DND-41 (cell line): ENCODE measurements at regions not wholly inside any gene's neighbourhood (a gene's known extent, or its start where the extent isn't known, plus 50 kb on each side); places are given as distances from the start of the nearest gene placed in this dataset.
A peak's percentile ranks its signal among the peaks of the same experiment; 100 is the strongest.

Experiments
- ATAC-seq: fragments of 200-7000 bp; cut with Tn5 transposase; 3 replicates; pipeline ENCODE4 v1.9.1; 2021; ENCODE audit warnings: low read depth; ENCODE audit not compliant: insufficient read depth
- DNase-seq: peaks from one replicate; pipeline ENCODE4 v3.0.0-alpha.2; 2020
- H2AFZ ChIP-seq: 2 replicates; pipeline ENCODE4 v1.6.0; 2012; ENCODE audit warnings: low read depth, low read length
- H3K27ac ChIP-seq: 2 replicates; pipeline ENCODE4 v1.5.1; 2012; ENCODE audit warnings: low read length, inconsistent platforms
- H3K27me3 ChIP-seq: fragments of 200-600 bp; sonication (generic); 2 replicates; pipeline ENCODE4 v1.6.0; 2012; ENCODE audit warnings: low read length, mild to moderate bottlenecking, inconsistent platforms; ENCODE audit not compliant: insufficient read depth, poor library complexity
- H3K36me3 ChIP-seq: 2 replicates; pipeline ENCODE4 v1.5.1; 2012; ENCODE audit warnings: low read length, inconsistent platforms; ENCODE audit not compliant: insufficient read depth
- H3K4me1 ChIP-seq: 2 replicates; pipeline ENCODE4 v1.5.1; 2012; ENCODE audit warnings: mild to moderate bottlenecking, low read length; ENCODE audit not compliant: insufficient read depth
- H3K4me2 ChIP-seq: 2 replicates; pipeline ENCODE4 v1.6.0; 2012; ENCODE audit warnings: mild to moderate bottlenecking, moderate library complexity, low read length, inconsistent platforms; ENCODE audit not compliant: insufficient read depth
- H3K4me3 ChIP-seq, 2 experiments: fragments of 200-600 bp in 1 of 2; shearing (Covaris generic) in 1 of 2; 2 replicates each; pipeline ENCODE4 v1.5.1; 2012 to 2016; ENCODE audit warnings: inconsistent platforms in 2 of 2, low read length in 2 of 2, mild to moderate bottlenecking in 2 of 2, low read depth in 1 of 2, moderate library complexity in 1 of 2
- H3K79me2 ChIP-seq: 2 replicates; pipeline ENCODE4 v1.6.0; 2012; ENCODE audit warnings: low read length, inconsistent platforms; ENCODE audit not compliant: insufficient read depth
- H3K9ac ChIP-seq: 2 replicates; pipeline ENCODE4 v1.6.0; 2012; ENCODE audit warnings: low read depth, mild to moderate bottlenecking, inconsistent platforms, low read length, moderate library complexity
- H3K9me3 ChIP-seq: 2 replicates; pipeline ENCODE4 v1.5.1; 2012; ENCODE audit warnings: low read length, moderate library complexity, mild to moderate bottlenecking, inconsistent platforms; ENCODE audit not compliant: insufficient read depth, severe bottlenecking
- H4K20me1 ChIP-seq: 2 replicates; pipeline ENCODE4 v1.6.0; 2012; ENCODE audit warnings: low read length; ENCODE audit not compliant: insufficient read depth
- EZH2 ChIP-seq: IDR thresholded peaks from 3 replicates; pipeline ENCODE4 v1.6.1; 2012; ENCODE audit warnings: borderline replicate concordance, low read depth, mild to moderate bottlenecking, moderate library complexity, low read length, inconsistent platforms; ENCODE audit not compliant: severe bottlenecking
- TF ChIP-seq, protein P1 (sequence below): IDR thresholded peaks from 2 replicates; pipeline ENCODE4 v1.5.1; 2012; ENCODE audit warnings: borderline replicate concordance, low read length, moderate library complexity, mild to moderate bottlenecking; ENCODE audit not compliant: poor library complexity, severe bottlenecking; ENCODE audit errors: extremely low read depth

DNA sequence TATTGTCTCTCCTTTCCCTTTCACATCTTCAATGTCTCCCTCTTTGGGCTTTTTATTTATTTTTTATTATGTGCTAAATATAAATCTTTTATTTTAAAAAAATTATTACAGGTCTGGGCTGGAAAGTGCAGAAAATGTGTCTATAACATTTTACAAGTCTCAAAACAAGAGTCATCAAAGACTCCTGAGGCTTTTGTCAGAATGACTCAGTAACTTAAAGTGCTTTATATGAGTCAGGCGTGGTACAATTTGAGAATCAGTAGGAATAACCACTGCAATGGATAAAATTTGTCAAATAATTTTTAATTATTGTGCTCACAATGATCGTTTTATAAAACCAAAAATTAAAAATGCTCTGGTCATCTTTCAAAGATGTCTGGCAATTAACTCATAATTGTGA, 193.9 kb downstream of the MMUT start:
- DNase-seq = no peak
- H3K27ac ChIP-seq = no peak overlapping the region

DNA sequence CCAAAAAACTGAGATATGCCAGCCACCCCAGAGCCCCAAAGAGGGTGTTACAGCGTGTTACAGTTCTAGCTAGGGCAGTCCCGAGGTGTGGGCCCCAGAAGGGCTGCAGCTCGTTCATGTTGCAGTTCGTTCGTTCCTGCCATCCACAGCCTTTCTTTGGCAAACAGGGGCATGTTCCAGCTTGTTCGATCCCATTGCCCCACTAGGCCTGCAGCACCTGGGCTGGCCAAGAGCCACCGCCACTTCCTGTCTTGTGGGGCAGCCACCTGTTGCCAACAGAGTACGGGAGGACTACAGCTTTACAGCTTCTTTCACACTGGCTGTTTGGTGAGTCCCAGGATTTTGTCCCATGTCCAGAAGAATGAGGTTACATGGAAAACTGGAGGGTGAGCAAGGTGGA, 198.1 kb downstream of the MMUT start:
- Histone ChIP-seq H3K4me1 (no peaks in the 10 kb centered on the region; the same call in 1 of the 2 replicates), H4K20me1 (no peaks in the 10 kb centered on the region), H3K9ac (no peak overlapping the region), H3K9me3 (peaks cover 8% of the 10 kb centered on the region), H3K79me2 (no peaks in the 10 kb centered on the region), H3K36me3 (no peaks in the 10 kb centered on the region), H3K4me2 (no peak overlapping the region), H3K27ac (no peak overlapping the region), H3K4me3 (no peak overlapping the region), H2AFZ (no peak overlapping the region), H3K27me3 (no peaks in the 10 kb centered on the region)
- TF ChIP-seq, protein P1, sequence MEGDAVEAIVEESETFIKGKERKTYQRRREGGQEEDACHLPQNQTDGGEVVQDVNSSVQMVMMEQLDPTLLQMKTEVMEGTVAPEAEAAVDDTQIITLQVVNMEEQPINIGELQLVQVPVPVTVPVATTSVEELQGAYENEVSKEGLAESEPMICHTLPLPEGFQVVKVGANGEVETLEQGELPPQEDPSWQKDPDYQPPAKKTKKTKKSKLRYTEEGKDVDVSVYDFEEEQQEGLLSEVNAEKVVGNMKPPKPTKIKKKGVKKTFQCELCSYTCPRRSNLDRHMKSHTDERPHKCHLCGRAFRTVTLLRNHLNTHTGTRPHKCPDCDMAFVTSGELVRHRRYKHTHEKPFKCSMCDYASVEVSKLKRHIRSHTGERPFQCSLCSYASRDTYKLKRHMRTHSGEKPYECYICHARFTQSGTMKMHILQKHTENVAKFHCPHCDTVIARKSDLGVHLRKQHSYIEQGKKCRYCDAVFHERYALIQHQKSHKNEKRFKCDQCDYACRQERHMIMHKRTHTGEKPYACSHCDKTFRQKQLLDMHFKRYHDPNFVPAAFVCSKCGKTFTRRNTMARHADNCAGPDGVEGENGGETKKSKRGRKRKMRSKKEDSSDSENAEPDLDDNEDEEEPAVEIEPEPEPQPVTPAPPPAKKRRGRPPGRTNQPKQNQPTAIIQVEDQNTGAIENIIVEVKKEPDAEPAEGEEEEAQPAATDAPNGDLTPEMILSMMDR = no peak
- no peak for TF ChIP-seq EZH2
- ATAC-seq = peak; percentile 40; the same call in 2 of the 3 replicates
- peak; percentile 13 for DNase-seq

More for the DNA sequence above, 193.9 kb downstream of the MMUT start:
- Histone ChIP-seq H3K9ac (no peak overlapping the region), H4K20me1 (no peaks in the 10 kb centered on the region), H3K9me3 (peaks cover 8% of the 10 kb centered on the region), H3K79me2 (no peaks in the 10 kb centered on the region), H2AFZ (no peak overlapping the region), H3K27me3 (no peaks in the 10 kb centered on the region), H3K4me3 (no peak overlapping the region), H3K4me1 (no peaks in the 10 kb centered on the region; the same call in 1 of the 2 replicates), H3K36me3 (no peaks in the 10 kb centered on the region), H3K4me2 (no peak overlapping the region)
- TF ChIP-seq EZH2 = no peak
- TF ChIP-seq, protein P1 = no peak
- ATAC-seq = no peak

DNA sequence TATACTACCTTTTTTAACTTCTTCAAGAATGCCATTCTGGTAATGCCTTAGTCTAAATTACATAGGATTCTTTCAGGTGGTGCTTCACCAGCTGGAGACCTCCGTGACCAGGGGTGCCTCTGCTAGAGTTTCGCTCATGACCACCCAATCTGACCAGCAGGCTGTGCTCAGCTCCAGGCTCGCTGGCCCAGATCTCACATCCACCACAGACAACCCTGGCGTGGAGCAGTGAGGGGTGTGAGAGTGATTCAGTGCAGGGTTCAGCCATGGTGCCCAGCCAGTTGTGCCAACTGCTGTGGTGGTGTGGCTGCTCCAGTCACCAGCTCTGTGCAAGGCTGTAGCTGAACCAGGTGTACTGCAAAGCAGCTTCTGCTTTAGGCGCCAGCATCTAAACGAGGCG, 198.6 kb downstream of the MMUT start:
- ATAC-seq (0 out of 3 replicates have a peak, but pooled peaks have one; percentile 5), DNase-seq (no peak)
- no peaks in the 10 kb centered on the region for H3K79me2 ChIP-seq
- no peak overlapping the region for H3K27ac ChIP-seq
- no peak overlapping the region for H3K9ac ChIP-seq
- no peaks in the 10 kb centered on the region for H4K20me1 ChIP-seq
- peaks cover 8% of the 10 kb centered on the region for H3K9me3 ChIP-seq
- TF ChIP-seq, protein P1 = no peak
- no peak for TF ChIP-seq EZH2
- H3K27me3 ChIP-seq = no peaks in the 10 kb centered on the region
- no peaks in the 10 kb centered on the region; the same call in 1 of the 2 replicates for H3K4me1 ChIP-seq
- no peaks in the 10 kb centered on the region for H3K36me3 ChIP-seq
- H2AFZ ChIP-seq = no peak overlapping the region
- H3K4me3 ChIP-seq = no peak overlapping the region
- no peak overlapping the region for H3K4me2 ChIP-seq

DNA sequence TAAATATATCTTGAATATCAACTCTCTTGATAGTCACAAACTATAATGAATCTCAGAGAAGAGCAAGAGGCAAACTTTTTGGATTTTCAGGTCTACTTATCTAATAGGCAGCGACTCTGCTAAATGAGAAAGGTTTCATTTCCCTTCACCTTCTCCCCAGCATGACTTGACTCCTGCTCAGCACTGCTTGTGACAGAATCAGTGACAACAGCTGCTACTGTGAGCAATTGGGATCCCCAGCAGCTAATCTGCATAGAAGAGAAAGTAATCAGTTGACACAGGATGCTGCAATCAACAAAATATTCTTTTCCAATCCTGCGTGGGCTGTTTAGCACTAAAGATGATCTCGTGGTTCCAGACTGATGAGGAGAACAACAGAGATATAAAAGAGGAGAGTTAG, 205.5 kb downstream of the MMUT start:
- no peak overlapping the region for H3K27ac ChIP-seq
- no peaks in the 10 kb centered on the region for H3K79me2 ChIP-seq
- H2AFZ ChIP-seq = no peak overlapping the region
- H4K20me1 ChIP-seq = no peaks in the 10 kb centered on the region
- no peak overlapping the region for H3K4me3 ChIP-seq
- DNase-seq (no peak), ATAC-seq (no peak)
- H3K36me3 ChIP-seq = no peaks in the 10 kb centered on the region
- H3K4me1 ChIP-seq = no peaks in the 10 kb centered on the region
- H3K27me3 ChIP-seq = no peaks in the 10 kb centered on the region
- H3K4me2 ChIP-seq = no peak overlapping the region
- no peak overlapping the region for H3K9ac ChIP-seq
- no peaks in the 10 kb centered on the region for H3K9me3 ChIP-seq
- TF ChIP-seq, protein P1 = no peak
- TF ChIP-seq EZH2 = no peak
